ENCODE measurements at regions not wholly inside any gene's neighbourhood (a gene's known extent, or its start where the extent isn't known, plus 50 kb on each side); places are given as distances from the start of the nearest gene placed in this dataset.

DNA sequence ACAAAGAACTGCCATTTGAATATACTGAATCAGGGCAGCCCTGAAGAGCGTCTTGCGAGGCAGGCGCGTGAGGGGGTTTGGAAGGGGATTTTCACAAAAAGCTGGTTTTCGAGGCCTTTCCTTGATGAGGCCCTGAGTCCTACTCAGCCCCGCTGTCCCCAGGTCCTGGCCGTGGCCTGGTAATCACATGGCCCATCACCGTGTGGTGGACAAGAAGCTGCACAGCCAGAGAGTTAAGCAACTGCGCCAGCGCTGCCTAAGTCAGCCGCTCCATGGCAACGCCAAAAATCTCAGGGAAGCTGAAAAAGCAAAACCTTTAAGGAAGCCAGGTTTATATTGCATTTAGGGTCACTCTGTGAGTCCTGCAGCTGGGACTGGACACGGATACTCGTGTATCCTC lies 341.2 kb upstream of the MYT1L start:
- no peak for DNase-seq

DNA sequence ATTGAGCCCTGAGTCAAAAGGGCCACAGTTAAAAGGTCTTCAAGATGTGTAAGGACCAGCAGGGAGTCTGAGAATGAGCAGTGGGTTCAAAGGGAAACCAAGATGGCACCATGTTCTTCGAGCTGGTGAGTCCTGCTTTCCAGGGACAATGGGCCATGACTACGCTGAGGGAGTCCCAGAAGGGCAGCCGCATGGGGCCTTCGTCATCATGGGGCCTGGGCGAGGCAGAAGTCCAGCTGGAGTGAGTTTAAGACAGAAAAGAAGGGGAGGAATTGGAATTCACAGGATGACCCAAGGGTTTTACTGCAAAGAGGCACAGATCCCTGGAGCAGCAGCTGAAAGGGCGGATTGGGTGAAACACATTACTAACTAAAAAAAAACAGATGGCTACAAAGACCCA lies 340.8 kb upstream of the MYT1L start:
- no peak for DNase-seq

DNA sequence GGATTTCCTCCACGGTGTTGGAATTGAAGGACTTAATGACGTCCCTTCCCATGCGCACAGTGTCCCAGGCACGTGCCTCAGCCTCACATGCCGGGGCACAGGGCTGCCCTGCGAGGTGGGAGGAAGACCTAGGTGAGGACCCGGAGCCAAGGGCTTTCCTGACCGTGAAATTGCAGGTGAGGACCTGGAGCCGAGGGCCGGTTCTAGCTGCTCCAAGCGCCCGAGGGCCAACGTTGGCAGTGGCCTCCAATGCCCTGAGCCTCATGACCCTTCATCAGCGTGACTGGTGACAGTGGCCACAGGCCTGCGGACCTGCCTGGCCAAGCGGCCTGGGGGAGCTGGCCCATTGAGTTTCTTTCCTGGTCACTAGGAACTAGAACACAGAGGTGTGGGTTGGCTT lies 338.2 kb upstream of the MYT1L start:
- DNase-seq = no peak

DNA sequence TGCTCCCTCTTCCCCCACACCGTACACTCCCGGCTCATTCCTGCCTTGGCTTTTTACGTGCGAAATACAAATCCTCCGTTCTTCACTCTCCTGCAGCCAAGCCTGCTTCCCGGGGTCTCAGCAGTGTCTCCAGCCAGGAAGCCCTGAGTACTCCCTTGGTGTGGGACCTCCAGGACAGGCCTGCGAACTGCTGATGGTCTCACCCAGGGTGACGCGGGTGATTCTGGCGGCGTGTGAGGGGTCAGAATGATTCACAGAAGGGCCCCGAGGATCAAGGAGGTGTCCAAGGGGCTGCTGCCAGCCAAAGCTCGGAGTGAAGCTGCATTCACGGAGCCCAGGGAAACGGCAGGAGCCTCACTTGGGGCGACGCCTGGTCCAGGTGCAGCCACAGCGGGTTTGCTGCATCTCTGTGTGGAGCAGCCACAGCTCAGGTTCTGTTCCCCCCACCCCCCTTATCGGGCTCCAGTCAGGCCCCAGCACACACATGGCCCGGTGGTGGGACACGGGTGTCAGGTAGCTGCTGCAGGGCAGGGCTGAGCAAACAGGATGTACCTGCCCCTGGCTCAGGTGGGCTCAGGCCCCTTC lies 337.7 kb upstream of the MYT1L start:
- no peak for DNase-seq

DNA sequence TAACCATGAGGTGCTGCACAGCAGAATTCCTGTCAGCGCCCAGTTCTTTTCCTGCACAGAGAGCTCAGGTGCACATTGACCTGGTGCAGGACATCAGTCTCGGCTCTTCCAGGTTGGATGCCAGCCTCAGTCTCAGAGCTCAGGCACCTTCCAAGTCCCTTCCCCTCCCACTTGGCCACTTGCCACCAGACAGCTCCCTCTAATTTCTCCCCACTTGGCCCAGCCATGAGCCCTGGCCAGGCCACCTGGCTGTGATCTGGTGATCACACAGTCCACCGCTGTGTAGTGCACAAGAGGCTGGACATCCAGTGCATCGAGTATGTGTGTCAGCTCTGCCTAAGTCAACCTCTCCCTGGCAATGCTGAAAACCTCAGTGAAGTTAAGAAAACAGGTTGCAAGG lies 336.6 kb upstream of the MYT1L start:
- DNase-seq = no peak

DNA sequence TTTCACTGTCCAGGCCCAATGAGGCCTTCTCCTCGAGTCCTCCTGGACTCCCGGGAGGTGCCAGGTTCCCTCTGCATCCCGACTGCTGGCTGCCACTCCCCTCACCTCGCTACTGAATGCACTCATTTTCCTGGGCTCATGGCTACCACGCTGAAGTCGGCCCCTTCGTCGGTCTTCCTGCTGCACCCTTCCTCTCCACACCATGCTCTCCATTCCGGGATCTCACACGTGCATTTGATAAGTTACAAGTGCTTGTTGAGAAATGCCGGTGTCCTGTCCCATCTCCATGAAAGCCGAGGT lies 334.7 kb upstream of the MYT1L start:
- DNase-seq = no peak

DNA sequence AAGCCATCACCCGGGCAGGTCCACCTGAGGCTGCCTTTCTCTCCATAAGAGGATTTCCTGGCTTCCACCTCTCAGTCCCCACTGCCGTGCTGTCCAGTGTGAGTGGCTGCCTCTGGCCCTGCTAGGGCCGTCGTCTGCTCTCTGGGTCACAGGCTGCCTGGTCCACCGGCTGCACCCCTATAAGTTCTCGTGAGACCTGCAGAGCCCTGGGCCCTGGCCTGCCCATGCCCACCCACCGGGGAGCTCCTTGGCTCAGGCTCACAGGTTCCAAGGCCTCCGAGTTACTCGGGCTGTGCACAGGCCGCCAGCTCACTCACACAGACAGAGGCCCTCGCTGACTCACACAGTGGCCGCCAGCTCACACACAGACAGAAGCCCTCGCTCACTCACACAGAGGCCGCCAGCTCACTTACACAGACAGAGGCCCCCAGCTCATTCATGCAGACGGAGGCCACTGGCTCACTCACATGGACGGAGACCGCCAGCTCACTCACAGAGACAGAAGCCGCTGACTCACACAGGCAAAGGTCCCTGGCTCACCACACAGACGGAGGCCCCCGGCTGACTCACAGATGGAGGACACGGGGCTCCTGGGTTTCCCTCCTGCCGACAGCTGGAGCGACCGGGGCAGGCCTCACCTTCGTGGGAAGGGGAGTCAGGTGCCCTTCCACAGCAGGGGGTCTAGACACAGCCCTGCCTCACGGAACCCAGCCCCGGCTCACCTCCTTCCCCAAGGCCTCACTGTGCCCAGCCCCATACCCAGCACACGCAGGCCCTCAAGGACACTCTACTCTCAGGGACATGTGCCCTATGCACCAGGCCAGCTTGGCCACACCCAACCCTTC lies 334.1 kb upstream of the MYT1L start:
- no peak for DNase-seq

DNA sequence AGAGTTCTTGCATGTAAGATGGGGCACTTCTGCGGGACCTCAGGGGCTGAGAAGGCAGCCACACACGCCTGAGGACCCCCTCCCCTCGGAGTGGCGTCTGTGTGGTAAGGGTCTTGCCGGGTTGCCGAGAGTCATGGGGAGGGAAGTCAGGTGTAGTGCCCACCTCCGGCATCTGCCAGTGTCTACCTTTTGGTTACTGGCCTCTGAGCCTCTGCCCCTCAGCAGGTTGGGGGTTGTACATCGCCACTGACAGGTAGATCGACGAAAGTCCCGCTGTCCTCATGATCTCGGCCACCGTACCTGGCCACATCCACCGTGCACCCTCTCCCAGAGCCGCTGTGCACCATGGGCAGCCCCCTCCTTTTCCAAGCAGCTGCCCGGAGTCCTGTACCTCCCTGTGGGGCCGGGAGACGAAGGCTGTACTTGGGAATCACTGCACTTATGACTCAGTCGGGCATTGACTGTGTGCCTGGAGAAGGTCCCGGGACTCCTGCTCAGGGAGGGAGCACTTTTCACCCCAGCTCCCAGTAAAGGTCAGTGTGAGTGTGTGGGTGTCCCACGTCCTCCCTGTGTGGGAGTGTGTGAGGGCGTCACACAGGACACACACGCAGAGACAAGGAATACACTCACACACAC lies 332.4 kb upstream of the MYT1L start:
- no peak for DNase-seq

DNA sequence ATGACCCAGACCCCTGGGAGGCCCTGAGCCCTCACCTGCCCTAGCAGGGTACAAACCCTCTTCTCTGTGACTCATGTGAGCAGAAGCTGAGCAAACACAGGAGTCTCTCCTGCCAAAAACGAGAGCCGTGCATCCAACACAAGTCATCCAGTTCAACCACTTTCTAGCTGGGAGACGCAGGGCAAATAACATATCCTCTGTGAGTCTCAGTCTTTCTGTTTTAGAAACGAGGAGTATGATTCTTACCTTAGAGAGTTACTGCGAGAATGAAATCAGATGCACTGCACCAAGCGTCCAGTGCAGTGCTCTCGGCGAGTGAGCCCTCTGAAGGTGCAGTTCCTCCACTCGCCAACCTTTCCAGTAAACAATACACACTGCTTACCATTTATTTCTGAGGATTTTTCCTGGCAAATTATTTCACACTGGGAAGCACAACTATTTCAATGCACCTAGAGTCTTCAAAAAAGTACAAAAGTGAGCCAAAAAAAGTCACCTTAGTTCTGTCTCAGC lies 331.8 kb upstream of the MYT1L start:
- no peak for DNase-seq

DNA sequence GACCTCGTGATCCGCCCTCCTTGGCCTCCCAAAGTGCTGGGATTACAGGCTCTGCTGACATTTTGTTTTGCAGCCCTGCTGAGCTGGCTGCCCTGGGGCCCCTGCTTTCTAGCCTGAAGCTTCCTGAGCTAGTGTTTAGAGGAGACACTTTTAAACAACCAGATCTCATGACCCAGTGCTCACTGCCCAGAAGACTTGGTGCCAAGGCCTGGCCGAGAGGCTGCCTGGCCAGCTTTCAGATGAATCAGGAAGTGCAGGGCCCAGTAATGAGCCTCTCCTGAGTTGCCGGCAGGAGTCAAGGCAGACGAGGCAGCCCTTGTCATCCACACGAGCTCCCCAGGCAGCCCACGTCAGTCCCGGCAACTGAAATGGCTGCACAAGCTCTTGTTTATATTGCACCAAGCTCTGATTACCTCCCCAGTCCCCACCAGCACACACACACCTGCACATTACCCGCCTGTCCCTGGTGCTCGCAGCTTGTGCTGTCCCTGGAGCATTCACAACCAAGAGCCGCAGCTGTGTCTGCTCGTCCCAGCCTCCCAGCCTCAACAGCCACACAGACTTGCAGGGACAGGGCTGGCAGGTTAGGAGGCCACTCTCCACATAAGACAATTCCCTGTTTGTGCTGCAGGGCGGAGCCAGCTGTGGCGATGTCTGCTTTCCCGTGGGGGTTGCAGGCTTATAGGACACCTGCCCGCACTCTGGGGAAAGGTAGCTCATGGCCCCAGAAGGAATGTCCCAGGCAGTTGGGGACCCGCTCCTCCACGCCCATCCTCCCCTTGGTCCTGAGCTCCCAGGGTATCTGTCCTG lies 331.2 kb upstream of the MYT1L start:
- no peak for DNase-seq

DNA sequence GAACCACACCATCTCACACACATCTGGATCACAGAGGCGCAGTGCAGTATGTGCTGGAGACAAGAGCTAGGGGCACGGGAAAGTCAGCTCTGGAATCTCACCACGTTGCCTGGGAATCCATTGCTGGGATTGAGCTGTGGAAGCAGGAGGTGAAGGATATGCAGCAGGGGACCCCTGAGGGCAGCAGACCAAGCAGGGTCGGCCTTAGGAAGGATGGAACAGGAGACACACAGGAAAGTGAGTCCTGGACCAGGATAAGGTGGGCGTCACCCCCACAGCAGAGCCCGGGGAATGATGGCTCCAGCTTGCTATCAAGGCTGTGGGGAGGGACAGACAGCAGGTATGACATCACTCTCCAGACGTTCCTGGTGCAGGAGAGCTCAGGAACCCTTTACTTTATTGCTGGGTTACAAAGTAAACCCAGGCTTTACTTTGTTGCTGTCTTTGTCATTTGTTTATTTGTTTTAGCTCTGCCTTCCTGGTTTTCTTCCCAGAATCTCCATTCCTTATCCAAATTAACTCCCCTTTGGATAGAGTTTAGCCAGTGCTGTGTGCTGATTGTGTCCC lies 329.8 kb upstream of the MYT1L start:
- no peak for DNase-seq

DNA sequence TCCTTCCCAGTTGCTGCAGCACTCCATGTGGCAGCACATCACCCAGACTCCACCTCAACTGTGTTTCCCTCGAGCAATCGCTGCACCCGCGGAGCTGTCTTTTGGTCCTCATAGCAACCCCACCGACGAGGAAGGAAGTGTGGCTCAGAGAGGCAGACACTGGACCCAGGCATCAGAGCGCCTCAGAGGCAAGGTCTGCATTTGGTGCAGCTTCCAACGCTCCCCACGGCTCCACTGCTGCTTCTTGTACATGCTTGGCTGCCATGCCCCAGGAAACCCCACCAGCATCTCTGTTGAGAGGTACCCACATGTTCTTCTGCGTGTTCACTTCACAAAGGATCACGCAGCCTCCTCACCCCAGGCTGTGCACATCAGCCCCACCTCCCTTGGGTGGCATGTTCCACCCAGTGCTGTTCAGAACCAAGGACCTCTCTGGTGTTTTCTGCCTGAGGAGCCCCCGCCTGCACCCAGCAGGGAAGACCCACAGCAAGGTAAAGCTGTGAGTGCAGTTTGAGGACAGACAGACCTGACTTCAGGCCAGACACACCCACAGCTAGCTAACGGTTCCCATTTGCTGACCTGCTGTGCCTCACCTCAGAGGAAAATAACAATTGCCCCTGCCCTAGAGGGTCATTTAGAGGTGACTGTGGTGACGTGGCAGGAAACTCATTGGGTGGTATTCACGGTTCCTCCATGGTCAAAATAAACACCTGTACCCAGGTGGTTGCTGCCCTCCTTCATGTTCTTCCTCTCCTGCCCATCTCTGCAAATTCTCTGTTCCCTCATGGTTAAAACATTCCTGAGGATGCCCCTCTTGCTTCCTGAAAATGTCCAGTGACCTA lies 326.3 kb upstream of the MYT1L start:
- no peak for DNase-seq

DNA sequence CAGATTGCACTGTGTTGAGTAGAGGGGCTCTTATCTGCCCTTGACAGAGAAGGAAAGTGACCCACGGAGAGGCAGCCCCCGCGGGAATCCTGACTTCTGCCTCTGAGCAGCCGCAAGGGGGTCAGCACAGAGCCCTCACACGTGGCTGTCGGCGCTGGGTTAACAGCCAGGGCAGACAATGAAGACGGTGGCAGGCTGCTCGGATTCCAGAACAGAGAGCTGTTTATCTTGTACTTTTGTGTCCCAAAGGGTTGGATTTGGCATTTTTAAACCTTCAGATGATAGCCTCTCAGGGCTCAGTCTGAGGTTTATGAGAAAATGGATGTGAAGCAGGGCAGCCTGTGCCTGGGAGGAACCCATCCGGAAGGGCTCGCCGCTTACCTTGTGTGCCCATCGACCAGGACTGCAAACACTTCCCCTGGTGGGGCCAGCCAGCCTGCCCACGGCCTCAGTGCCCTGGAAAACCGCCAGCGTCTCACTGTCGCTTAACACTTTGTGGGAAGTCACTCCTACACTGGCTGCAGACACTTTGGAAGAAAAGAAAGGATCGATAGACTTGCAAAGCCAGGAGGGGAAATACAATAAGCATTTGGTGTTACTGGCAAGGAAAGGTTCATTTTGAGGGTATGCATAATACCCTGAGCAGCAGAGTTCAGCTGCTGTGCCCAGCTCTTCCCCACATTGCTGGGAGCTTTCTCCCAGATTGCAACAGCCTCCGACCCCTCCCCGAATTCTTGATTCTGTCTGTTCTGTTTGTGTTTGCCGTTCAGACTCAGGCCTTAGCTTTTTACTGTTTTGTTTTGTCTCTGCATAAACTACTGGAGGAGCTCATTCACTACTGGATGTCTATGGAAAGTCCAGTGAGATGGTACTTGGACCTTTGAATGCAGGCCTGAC lies 325.3 kb upstream of the MYT1L start:
- DNase-seq = no peak

DNA sequence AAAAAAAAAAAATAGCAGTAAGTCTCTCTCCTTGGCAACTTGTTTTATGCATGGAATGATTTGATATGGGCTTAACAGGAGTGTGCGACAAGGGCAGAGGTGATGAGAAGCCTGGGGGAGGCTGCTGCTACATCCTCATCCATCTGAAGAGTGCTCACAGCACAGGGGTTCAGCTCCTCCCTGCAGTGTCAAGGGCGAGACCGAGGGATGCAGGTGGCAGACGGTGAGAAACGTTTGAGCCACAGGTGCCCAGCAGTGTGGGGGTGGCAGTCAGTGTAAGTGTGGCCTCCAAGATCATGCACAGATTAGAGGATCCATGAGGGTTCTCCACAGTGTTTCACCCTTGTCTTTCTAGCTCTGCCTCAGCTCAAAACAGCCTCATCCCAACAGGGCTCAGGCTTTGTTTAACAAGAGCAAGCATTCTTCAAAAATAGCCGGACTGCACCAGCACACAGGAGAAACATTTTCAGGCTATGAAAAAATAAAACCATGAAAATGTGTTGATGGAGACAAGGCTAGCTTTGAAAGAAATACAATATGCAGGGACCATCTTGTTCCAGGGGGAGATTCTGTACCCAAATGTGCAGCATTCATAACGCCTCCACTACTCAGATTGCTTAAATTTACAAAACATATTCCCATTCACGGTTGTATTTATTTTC lies 324.5 kb upstream of the MYT1L start:
- DNase-seq = no peak

DNA sequence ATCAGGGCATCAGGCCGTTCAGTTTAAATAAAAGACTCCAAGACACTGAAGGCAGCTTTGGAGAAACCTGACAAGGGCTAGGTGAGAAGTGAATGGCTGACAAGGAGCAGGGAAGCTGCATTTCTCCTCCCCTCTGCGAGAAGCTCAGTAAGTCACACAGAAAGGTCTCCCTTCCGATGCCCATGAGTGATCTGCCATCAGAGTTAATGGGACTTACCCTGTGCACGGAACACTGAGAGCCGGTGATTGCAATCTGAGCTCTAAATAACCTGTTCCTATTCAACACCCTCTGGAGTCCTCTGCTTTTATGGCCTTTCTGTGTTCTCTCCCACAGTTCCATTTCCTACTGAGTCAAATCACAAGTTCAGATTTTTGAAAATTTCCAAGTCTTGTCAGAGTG lies 322.2 kb upstream of the MYT1L start:
- no peak for DNase-seq

DNA sequence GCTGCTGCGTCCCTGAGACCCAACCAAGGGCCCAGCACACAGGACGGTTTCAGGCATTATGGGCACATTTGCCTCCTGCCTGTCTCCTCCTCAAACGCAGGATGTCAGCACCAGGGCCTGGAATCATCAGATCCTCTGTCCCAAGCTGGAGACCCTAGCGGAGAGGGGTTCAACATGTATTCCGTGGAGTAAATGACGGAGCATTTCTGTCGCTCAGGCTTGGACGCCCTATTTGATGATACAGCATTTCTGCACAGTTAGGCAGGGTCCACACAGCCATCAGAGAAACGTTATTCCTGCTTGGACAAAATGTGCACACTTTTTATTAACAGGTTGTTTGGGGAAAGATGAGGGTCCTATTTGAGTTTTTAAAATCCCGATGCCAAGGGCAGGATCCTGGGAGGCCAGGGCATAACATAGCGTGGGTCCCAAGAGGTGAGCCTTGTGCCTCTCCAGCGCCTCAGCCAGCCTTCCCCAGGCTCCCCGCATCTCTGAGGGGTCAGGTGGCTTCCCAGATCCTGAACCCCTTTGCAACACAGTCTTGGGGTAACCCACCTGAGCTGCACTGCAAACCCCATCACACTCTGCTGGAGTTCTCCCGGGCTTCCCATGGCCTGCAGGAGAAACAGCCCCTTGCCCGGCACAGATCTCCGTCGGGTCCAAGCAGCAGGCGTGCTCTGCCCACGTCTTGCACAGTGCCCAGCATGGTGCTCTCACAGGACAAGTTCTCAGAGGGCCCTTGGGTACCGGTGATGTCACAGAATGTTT lies 319.7 kb upstream of the MYT1L start:
- no peak for DNase-seq

DNA sequence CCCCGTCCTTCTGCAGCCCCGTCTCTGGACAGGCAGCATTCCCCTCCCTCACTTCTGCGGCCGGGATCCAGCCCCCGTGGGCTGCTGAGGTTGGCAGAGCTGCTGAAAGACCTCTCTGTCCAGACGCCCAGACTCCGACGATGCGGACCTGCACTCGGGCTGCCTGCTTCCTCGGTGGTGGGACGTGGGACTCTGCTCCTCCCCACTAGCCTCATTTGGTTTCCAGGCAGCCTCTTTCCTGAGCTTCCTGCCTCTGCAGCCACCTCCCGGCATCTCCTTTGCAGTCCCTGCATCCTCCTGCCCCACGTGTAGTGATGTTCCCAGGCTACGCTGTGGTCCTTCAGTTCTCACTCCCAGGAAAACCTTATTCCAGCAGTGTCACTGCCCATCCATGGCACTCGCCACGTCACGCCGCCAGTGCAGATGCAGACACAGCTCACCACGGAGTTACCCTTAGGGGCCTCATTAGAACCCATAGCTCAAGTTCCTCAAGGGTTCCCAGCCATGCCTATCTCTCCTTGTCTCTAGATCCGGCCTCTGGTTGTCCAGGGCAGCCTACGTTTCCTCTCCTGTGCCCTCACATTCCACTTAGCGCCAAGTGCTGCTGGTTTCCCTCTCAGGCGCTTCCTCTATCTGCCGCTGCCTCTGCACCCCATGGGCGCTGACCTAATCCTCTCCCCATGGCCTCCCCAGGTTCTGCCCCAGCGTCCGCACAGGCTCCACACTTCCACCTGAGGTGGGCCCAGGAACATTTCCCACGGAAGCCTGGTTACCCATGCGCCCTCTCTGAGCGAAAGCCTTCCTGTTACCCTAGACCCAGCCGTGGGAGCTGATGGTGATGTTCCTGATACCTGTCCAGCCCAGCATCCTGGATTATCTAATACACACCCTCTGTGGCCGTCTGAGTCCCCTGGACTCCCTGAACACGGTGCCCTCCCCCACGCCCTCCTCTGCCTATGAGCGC lies 318.3 kb upstream of the MYT1L start:
- DNase-seq = no peak

DNA sequence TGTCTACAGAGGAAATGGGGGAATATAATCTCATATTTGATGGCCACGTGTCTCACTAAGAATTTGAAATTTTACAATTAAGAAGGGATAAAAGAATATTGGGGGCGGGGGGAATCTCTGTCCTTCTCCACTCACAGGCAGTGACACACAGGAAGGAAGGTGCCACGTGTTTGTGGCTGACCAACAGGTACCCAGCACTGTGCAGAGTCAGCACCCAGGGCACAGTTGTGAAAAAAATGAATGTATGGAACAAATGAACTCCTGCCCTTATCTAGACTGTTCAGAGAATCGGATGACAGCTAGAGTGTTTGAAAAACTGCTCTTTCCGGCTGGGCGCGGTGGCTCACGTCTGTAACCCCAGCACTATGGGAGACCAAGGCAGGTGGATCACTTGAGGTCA lies 317.0 kb upstream of the MYT1L start:
- DNase-seq = no peak

DNA sequence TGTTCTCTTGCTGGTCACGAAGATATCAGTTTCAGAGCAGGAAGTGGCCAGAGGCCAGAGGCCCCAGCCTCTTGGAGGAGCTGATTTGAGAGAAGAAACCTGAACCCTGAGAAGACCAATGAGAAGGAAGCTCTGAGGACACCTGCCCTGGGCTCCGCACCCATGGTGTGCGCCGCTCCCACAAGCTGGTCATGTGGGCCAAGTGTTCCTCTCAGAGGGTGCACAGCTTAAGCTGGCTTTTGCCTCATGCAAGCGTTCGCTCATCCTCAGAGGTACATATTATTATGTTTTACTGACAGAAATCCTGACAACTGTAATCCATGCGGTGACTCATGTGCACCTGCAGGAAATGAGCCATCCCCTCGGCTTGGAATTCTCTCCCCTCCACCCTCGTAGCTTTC lies 316.1 kb upstream of the MYT1L start:
- DNase-seq = no peak

Data from AML-193 (cell line).